Activated naive CD4-positive, alpha-beta T cell treated with Interleukin-2 at 50 U/mL for 16 hours (primary cell): ENCODE measurements at regions not wholly inside any gene's neighbourhood (a gene's known extent, or its start where the extent isn't known, plus 50 kb on each side); places are given as distances from the start of the nearest gene placed in this dataset.
"Not testable (repeated sequence)": the region's sequence is repeated elsewhere in the genome, so short reads cannot be mapped to it uniquely, and the experiment has no call there.

ENCODE experiments used
- DNase-seq: peaks from one replicate; pipeline ENCODE4 v3.0.0-alpha.2; 2020

GRCh38 chr4:100023800-100024199 lies 73.7 kb upstream of the H2AZ1 start:
- DNase-seq: no peak

- no peak for DNase-seq
Measured at GRCh38 chr4:100022792-100023222, 72.7 kb upstream of the H2AZ1 start.

- no peak for DNase-seq
Measured at GRCh38 chr4:100019821-100020220, 69.7 kb upstream of the H2AZ1 start.

- no peak for DNase-seq
Measured at GRCh38 chr4:100017637-100018310, 67.7 kb upstream of the H2AZ1 start.

GRCh38 chr4:100016191-100016590 lies 66.1 kb upstream of the H2AZ1 start:
- no peak for DNase-seq

- no peak for DNase-seq
Measured at GRCh38 chr4:100014616-100015015, 64.5 kb upstream of the H2AZ1 start.

GRCh38 chr4:100009490-100009889 lies 59.4 kb upstream of the H2AZ1 start:
- DNase-seq: no peak

GRCh38 chr4:100008048-100008447 lies 58.0 kb upstream of the H2AZ1 start:
- DNase-seq: no peak

GRCh38 chr4:100006161-100006560 lies 56.1 kb upstream of the H2AZ1 start:
- not testable (repeated sequence) for DNase-seq
